Panc1 (cell line): ENCODE measurements at regions not wholly inside any gene's neighbourhood (a gene's known extent, or its start where the extent isn't known, plus 50 kb on each side); places are given as distances from the start of the nearest gene placed in this dataset.

Experiments
- POLR2AphosphoS5 ChIP-seq: IDR thresholded peaks from 2 replicates; pipeline ENCODE4 v1.6.1; 2012; ENCODE audit warnings: mild to moderate bottlenecking, low read depth, low read length, moderate library complexity
- TF ChIP-seq, protein P1 (sequence below): fragments of 450-650 bp; IDR thresholded peaks from 2 replicates; pipeline ENCODE4 v1.5.1; 2017; ENCODE audit warnings: mild to moderate bottlenecking

DNA sequence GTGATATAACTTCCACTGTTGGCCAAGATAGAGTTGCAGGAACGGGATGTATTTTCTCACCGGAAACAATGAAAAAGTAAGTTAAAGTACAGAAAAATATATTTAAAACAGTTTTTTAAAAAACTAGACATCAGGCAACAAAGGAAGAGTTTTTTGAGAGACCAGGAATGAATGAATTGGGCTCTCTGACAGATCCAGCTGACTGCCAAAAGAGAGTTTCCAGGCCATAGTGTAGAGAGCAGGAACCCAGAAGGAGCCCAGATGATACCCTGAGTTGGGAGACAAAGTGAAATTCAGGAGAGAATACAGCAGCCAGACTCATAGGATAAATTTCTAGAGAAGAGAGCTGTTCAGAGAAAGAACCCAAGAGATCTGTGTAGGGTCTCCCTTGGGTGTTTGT, 362.6 kb upstream of the SMIM21 start:
- TF ChIP-seq, protein P1, sequence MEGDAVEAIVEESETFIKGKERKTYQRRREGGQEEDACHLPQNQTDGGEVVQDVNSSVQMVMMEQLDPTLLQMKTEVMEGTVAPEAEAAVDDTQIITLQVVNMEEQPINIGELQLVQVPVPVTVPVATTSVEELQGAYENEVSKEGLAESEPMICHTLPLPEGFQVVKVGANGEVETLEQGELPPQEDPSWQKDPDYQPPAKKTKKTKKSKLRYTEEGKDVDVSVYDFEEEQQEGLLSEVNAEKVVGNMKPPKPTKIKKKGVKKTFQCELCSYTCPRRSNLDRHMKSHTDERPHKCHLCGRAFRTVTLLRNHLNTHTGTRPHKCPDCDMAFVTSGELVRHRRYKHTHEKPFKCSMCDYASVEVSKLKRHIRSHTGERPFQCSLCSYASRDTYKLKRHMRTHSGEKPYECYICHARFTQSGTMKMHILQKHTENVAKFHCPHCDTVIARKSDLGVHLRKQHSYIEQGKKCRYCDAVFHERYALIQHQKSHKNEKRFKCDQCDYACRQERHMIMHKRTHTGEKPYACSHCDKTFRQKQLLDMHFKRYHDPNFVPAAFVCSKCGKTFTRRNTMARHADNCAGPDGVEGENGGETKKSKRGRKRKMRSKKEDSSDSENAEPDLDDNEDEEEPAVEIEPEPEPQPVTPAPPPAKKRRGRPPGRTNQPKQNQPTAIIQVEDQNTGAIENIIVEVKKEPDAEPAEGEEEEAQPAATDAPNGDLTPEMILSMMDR, result no peak
- no peak for TF ChIP-seq POLR2AphosphoS5
